ENCODE measurements at regions not wholly inside any gene's neighbourhood (a gene's known extent, or its start where the extent isn't known, plus 50 kb on each side); places are given as distances from the start of the nearest gene placed in this dataset.

GRCh38 chr7:46129831-46130230 is 208.8 kb upstream of the IGFBP3 start:
- no peaks in the 10 kb centered on the region for H3K36me3 ChIP-seq (ENCODE audit: control insufficient read depth in 1 of 2, insufficient read depth in 2 of 2, low read length in 2 of 2)
- intact Hi-C loops (cut with micrococcal nuclease) = no loop called here
- H3K9me2 ChIP-seq (ENCODE audit: insufficient read depth) = no peaks in the 10 kb centered on the region
- ChIA-PET POLR2A (no interaction called here), RAD21 (ENCODE audit: low non-redundant PET in 1 of 2, low total read pairs in 2 of 2, uncharacterized antibody in 2 of 2, unreplicated experiment in 2 of 2) (no interaction called here), CTCF (no interaction called here)
- H3K4me3 ChIP-seq (replicated peaks in 1 of 2; ENCODE audit: low read depth in 1 of 2, low read length in 2 of 2) = no peak overlapping the region
- no TSS peak for BruUV-seq (replicated peaks)
- H3K27me3 ChIP-seq (ENCODE audit: insufficient read depth, low read length) = no peaks in the 10 kb centered on the region
- H4K20me1 ChIP-seq (ENCODE audit: insufficient read depth) = no peaks in the 10 kb centered on the region
- H3K4me1 ChIP-seq (ENCODE audit: control insufficient read depth in 1 of 2, insufficient read depth in 2 of 2, low read length in 2 of 2) = no peaks in the 10 kb centered on the region
- no peak overlapping the region for H3K4me2 ChIP-seq (ENCODE audit: low read length)
- TF ChIP-seq EZH2phosphoT487 (IDR thresholded peaks at IDR 0.05; ENCODE audit: borderline replicate concordance) (no peak), RAD21 (IDR thresholded peaks at IDR 0.05; ENCODE audit: low read depth) (peak; percentile 51), ATF3 (IDR thresholded peaks at IDR 0.05) (no peak), CTCF (IDR thresholded peaks at IDR 0.05 in 2 of 3, conservative IDR thresholded peaks at IDR 0.05 in 1 of 3; ENCODE audit: borderline replicate concordance in 1 of 3, insufficient read depth in 1 of 3, low read depth in 2 of 3, low read length in 2 of 3) (peak; percentile 16 to 64 (median 55); a peak in 5 of 6 replicates), EZH2 (IDR thresholded peaks at IDR 0.05) (no peak), SIN3A (IDR thresholded peaks at IDR 0.05; ENCODE audit: low read depth) (no peak), POLR2A (IDR thresholded peaks at IDR 0.05; ENCODE audit: borderline replicate concordance, extremely low read depth, insufficient read depth, insufficient read length) (no peak), EGR1 (IDR thresholded peaks at IDR 0.05; ENCODE audit: low read depth) (no peak)
- ATAC-seq (peak; percentile 80), DNase-seq (ENCODE audit: low read depth, low spot score) (no peak)
- no peak overlapping the region for H3K9ac ChIP-seq (ENCODE audit: low read length)
- no peak overlapping the region for H3K27ac ChIP-seq (ENCODE audit: low read depth, low read length)
- no peaks in the 10 kb centered on the region for H3K79me2 ChIP-seq (ENCODE audit: insufficient read depth, low read length)
- H2AFZ ChIP-seq (ENCODE audit: low read depth, low read length, poor library complexity, severe bottlenecking) = no peak overlapping the region
- no peaks in the 10 kb centered on the region for H3K9me3 ChIP-seq (ENCODE audit: control insufficient read depth in 1 of 2, insufficient read depth in 1 of 2, low read depth in 1 of 2, low read length in 2 of 2)

- TF ChIP-seq ZFX (IDR thresholded peaks at IDR 0.05) (no peak), CTCF (IDR thresholded peaks at IDR 0.05 in 2 of 3, conservative IDR thresholded peaks at IDR 0.05 in 1 of 3; ENCODE audit: borderline replicate concordance in 1 of 3, insufficient read depth in 1 of 3, low read depth in 2 of 3, low read length in 2 of 3) (no peak), FOSL1 (IDR thresholded peaks at IDR 0.05; ENCODE audit: low read depth) (no peak), MAX (IDR thresholded peaks at IDR 0.05) (no peak), CBX3 (IDR thresholded peaks at IDR 0.05; ENCODE audit: low read depth) (no peak), ZNF274 (IDR thresholded peaks at IDR 0.05; ENCODE audit: low read depth, low read length) (no peak), ATF3 (IDR thresholded peaks at IDR 0.05) (no peak), EGR1 (IDR thresholded peaks at IDR 0.05; ENCODE audit: low read depth) (no peak), YY1 (IDR thresholded peaks at IDR 0.05; ENCODE audit: extremely low read depth, insufficient replicate concordance, low read depth, low read length) (no peak), CEBPB (IDR thresholded peaks at IDR 0.05; ENCODE audit: low read depth) (no peak), POLR2AphosphoS5 (IDR thresholded peaks at IDR 0.05; ENCODE audit: low read depth, low read length) (no peak)
- H3K27me3 ChIP-seq (ENCODE audit: insufficient read depth, low read length) = no peaks in the 10 kb centered on the region
- no peak overlapping the region for H3K9ac ChIP-seq (ENCODE audit: low read length)
- POLR2A ChIA-PET = no interaction called here
- no TSS peak for BruUV-seq (replicated peaks)
- ATAC-seq = no peak
- no peak overlapping the region for H3K27ac ChIP-seq (ENCODE audit: low read depth, low read length)
- DNase-seq (ENCODE audit: low read depth, low spot score) = no peak
- H3K4me1 ChIP-seq (ENCODE audit: control insufficient read depth in 1 of 2, insufficient read depth in 2 of 2, low read length in 2 of 2) = no peaks in the 10 kb centered on the region
- no peaks in the 10 kb centered on the region for H3K36me3 ChIP-seq (ENCODE audit: control insufficient read depth in 1 of 2, insufficient read depth in 2 of 2, low read length in 2 of 2)
- RAD21 ChIA-PET (ENCODE audit: low non-redundant PET in 1 of 2, low total read pairs in 2 of 2, uncharacterized antibody in 2 of 2, unreplicated experiment in 2 of 2) = no interaction called here
- intact Hi-C loops (cut with micrococcal nuclease) = no loop called here
- H3K9me3 ChIP-seq (ENCODE audit: control insufficient read depth in 1 of 2, insufficient read depth in 1 of 2, low read depth in 1 of 2, low read length in 2 of 2) = no peaks in the 10 kb centered on the region
- H3K4me2 ChIP-seq (ENCODE audit: low read length) = no peak overlapping the region
- CTCF ChIA-PET = no interaction called here
- no peak overlapping the region for H3K4me3 ChIP-seq (replicated peaks in 1 of 2; ENCODE audit: low read depth in 1 of 2, low read length in 2 of 2)
- H2AFZ ChIP-seq (ENCODE audit: low read depth, low read length, poor library complexity, severe bottlenecking) = no peak overlapping the region
- no peaks in the 10 kb centered on the region for H4K20me1 ChIP-seq (ENCODE audit: insufficient read depth)
- H3K9me2 ChIP-seq (ENCODE audit: insufficient read depth) = no peaks in the 10 kb centered on the region
- no peaks in the 10 kb centered on the region for H3K79me2 ChIP-seq (ENCODE audit: insufficient read depth, low read length)
These were observed 206.7 kb upstream of the IGFBP3 start for GRCh38 chr7:46127814-46128213.
